Nephron (organoid): ENCODE measurements at regions not wholly inside any gene's neighbourhood (a gene's known extent, or its start where the extent isn't known, plus 50 kb on each side); places are given as distances from the start of the nearest gene placed in this dataset.

ENCODE experiments used
- H3K27ac Mint-ChIP-seq, 3 experiments: 2 replicates each; pipeline ENCODE4 v1.8.0; 2020; ENCODE audit warnings: mixed read lengths in 3 of 3, mild to moderate bottlenecking in 2 of 3, moderate library complexity in 1 of 3
- H3K27me3 Mint-ChIP-seq: 2 replicates; pipeline ENCODE4 v1.8.0; 2021; ENCODE audit warnings: low read depth, mild to moderate bottlenecking, moderate library complexity, mixed read lengths
- H3K36me3 Mint-ChIP-seq: 2 replicates; pipeline ENCODE4 v1.8.0; 2020; ENCODE audit warnings: low read depth, mixed read lengths
- H3K4me1 Mint-ChIP-seq: 2 replicates; pipeline ENCODE4 v1.8.0; 2020; ENCODE audit warnings: mixed read lengths
- H3K4me3 Mint-ChIP-seq, 3 experiments: 2 replicates each; pipeline ENCODE4 v1.8.0; 2020; ENCODE audit warnings: mild to moderate bottlenecking in 3 of 3, mixed read lengths in 3 of 3, moderate library complexity in 2 of 3
- H3K9me3 Mint-ChIP-seq: 2 replicates; pipeline ENCODE4 v1.8.0; 2020; ENCODE audit warnings: mixed read lengths
- TF ChIP-seq, protein P1 (sequence below), 3 experiments: fragments of 200-600 bp; sonication (generic); IDR thresholded peaks; one replicate each; pipeline ENCODE4 v1.5.0; 2021; ENCODE audit warnings: antibody characterized with exemption in 3 of 3; ENCODE audit not compliant: unreplicated experiment in 3 of 3

DNA sequence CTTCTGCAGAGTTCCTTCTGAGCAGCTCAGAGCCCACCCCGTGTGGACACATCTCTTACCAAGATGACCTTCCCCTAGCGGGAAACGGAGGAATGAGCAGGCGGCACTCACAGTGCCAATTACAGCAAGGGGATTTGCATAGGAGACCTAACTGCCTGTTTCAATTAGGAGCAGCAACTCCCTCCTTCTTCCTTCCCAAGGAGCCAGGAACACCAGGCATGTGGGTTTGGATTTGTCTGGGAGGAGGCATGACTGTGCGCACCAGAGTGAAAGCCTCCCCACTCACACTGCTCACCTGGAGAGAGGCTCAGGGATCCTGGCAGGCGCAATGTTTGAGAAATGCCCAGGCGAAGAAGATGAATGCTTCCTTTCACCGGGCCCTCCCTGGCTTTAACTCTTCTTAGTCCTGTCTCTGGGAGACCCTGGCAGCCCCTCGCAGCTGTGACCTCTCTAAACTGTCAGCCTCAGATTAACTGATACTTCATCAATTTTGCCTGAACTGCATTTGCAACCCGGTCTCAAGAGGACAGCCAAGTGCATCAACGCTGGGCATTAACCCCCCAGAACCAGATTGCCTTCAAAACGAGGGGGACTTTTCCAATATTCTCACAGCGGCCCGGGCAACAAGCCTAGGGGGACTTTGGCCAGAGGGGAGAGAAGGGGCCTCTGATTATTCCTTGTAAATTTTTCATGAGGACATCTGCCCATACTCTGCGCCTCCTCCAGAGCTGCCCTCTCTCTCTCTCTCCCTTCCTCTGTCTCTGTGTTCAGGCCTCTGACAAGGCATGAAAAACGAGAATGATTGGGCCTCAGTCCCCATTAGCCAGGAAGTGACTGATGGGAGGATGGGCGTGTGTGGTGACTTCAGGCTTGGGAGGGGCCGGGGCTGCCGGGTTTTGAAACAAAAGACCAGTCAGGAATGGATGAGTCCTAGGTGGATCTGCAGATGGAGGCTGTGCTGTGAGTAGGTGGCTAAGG lies 93.8 kb downstream of the CMPK2 start:
- Mint-ChIP-seq H3K27me3 (peaks cover 44% of the 10 kb centered on the region), H3K4me1 (peaks cover 16% of the 10 kb centered on the region), H3K9me3 (peaks cover 3% of the 10 kb centered on the region), H3K27ac (peak overlapping the region in 1 of 3 experiments; percentile 48), H3K36me3 (peaks cover 3% of the 10 kb centered on the region), H3K4me3 (peak overlapping the region; percentile 44 to 51 (median 48))
- TF ChIP-seq, protein P1, sequence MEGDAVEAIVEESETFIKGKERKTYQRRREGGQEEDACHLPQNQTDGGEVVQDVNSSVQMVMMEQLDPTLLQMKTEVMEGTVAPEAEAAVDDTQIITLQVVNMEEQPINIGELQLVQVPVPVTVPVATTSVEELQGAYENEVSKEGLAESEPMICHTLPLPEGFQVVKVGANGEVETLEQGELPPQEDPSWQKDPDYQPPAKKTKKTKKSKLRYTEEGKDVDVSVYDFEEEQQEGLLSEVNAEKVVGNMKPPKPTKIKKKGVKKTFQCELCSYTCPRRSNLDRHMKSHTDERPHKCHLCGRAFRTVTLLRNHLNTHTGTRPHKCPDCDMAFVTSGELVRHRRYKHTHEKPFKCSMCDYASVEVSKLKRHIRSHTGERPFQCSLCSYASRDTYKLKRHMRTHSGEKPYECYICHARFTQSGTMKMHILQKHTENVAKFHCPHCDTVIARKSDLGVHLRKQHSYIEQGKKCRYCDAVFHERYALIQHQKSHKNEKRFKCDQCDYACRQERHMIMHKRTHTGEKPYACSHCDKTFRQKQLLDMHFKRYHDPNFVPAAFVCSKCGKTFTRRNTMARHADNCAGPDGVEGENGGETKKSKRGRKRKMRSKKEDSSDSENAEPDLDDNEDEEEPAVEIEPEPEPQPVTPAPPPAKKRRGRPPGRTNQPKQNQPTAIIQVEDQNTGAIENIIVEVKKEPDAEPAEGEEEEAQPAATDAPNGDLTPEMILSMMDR (IDR thresholded peaks at IDR 0.05; ENCODE audit: unreplicated experiment in 3 of 3), result no peak

DNA sequence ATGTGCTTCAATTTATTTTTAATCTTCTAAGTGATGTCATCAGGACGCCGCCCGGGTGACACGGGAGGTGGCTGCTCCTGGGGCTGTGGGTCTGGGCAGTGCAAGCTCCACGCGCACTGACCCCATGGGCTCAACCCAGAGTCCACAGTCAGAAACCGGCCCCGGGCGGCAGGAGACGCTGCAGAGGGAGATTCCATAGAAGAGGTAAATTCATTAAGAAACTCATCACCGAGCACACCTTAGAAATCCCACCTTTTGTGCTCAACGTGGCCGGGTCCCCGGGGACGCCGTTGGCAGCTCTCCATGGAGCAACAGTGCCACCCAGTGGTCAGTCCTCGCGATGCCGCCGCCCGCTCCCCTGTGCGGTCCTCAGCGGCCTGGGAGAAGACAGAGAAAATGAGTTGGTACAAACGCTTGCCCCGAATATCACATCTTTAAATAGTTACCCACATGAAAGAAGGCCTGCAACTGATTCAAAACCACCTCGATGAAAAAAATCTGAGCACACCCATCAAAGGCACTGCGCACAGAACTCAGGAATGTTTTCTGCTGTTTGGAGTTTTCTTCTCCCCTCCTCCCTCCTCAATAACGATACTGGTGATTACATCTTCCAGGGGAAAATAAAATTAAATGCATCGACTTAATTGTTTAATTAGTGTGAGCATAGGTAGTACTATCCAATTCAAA lies 92.6 kb downstream of the CMPK2 start:
- peaks cover 6% of the 10 kb centered on the region for H3K9me3 Mint-ChIP-seq
- H3K36me3 Mint-ChIP-seq, result peaks cover 3% of the 10 kb centered on the region
- TF ChIP-seq, protein P1 (IDR thresholded peaks at IDR 0.05; ENCODE audit: unreplicated experiment in 3 of 3), result peak; percentile 98 to 99 (median 98)
- H3K27me3 Mint-ChIP-seq, result peaks cover 39% of the 10 kb centered on the region
- H3K27ac Mint-ChIP-seq, result peak overlapping the region in 1 of 3 experiments; percentile 46
- H3K4me3 Mint-ChIP-seq, result peak overlapping the region; percentile 57 to 72 (median 62)
- peaks cover 16% of the 10 kb centered on the region for H3K4me1 Mint-ChIP-seq

DNA sequence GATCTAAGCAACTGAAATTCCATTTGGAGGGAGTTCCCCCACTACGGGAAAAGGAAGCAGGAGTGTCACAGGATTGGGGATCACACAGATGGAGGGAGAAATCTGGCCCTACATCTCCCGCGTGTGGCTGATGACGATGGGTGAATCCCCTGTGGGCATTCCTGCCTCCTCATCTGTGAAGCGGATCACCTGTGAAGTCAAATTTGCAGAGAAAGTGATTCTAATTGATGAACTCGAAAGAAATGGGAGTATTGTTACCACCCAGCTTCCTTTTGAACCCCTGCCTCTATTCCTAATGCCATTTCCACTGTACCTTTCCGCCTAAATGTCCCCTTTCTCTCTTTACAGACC lies 92.0 kb downstream of the CMPK2 start:
- Mint-ChIP-seq H3K27me3 (peaks cover 39% of the 10 kb centered on the region), H3K4me3 (peak overlapping the region in 2 of 3 experiments; percentile 45 to 72), H3K27ac (no peak overlapping the region), H3K36me3 (peaks cover 3% of the 10 kb centered on the region), H3K4me1 (peaks cover 16% of the 10 kb centered on the region), H3K9me3 (peaks cover 6% of the 10 kb centered on the region)
- TF ChIP-seq, protein P1 (IDR thresholded peaks at IDR 0.05; ENCODE audit: unreplicated experiment in 3 of 3), result no peak

DNA sequence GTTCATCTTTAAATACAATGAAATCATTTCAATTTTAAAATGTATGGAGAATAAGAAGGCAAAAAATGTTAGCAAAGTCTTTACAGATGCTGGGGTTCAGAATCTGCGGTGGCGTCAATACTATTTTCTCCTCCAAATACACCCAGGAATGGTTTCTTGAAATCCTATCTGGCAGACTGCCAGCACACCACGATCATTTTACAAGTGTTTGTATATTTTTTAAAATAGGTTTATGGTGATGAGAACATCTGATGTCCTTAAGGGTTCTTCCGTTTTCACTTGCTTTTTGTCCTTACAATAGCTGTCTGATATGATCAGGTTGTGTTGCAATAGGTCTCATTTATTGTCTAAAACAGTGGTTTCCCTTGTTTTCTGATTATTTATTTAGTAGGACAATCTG lies 89.6 kb downstream of the CMPK2 start:
- H3K4me3 Mint-ChIP-seq, result no peak overlapping the region
- H3K27me3 Mint-ChIP-seq, result peaks cover 36% of the 10 kb centered on the region
- TF ChIP-seq, protein P1 (IDR thresholded peaks at IDR 0.05; ENCODE audit: unreplicated experiment in 3 of 3), result no peak
- no peak overlapping the region for H3K27ac Mint-ChIP-seq
- H3K9me3 Mint-ChIP-seq, result peaks cover 6% of the 10 kb centered on the region
- peaks cover 3% of the 10 kb centered on the region for H3K36me3 Mint-ChIP-seq
- peaks cover 27% of the 10 kb centered on the region for H3K4me1 Mint-ChIP-seq

DNA sequence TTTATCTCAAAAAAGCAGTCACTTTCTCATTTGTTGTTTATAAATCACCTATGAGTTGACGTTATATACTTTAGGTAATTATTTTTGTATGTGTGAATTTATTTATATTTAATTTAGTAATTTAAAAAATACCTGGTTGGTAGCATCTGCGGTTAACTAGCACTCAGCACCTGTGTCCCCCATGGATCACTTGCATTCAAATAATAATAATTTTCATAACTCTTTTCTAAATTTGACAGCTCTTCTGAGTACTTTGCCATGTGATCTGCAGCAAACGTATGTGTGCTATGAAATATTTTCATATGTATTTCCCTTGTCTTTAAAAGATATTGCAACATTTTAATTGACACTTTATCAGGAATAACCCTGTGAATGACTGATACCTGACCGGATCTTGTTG lies 88.1 kb downstream of the CMPK2 start:
- H3K27ac Mint-ChIP-seq, result no peak overlapping the region
- TF ChIP-seq, protein P1 (IDR thresholded peaks at IDR 0.05; ENCODE audit: unreplicated experiment in 3 of 3), result no peak
- peaks cover 3% of the 10 kb centered on the region for H3K36me3 Mint-ChIP-seq
- H3K9me3 Mint-ChIP-seq, result peaks cover 6% of the 10 kb centered on the region
- peaks cover 33% of the 10 kb centered on the region for H3K27me3 Mint-ChIP-seq
- peaks cover 22% of the 10 kb centered on the region for H3K4me1 Mint-ChIP-seq
- H3K4me3 Mint-ChIP-seq, result no peak overlapping the region
